NCI-H82 (cell line): ENCODE measurements at regions not wholly inside any gene's neighbourhood (a gene's known extent, or its start where the extent isn't known, plus 50 kb on each side); places are given as distances from the start of the nearest gene placed in this dataset.
A peak's percentile ranks its signal among the peaks of the same experiment; 100 is the strongest.
"Not testable (repeated sequence)": the region's sequence is repeated elsewhere in the genome, so short reads cannot be mapped to it uniquely, and the experiment has no call there.

Experiments
- DNase-seq: peaks from one replicate; lab custom pipeline; 2025; lab: John Stamatoyannopoulos, UW

DNA sequence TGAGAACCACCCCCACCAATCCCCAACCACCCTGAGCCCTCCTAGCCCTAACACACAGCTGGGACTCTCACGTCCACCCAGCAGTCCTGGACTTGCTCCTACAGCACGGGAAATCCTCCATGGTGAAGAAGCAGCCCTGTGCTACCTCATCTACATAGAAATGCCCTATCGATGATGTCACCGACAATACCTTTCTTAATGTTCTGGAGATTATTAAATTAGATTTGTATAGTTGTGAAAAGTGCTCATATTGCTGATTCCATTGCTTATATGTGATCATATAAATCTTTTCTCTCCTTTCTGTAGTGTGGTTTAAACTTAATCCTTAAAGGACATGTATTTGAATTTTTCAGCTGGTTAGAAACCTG, 97.1 kb downstream of the PPIAL4G start:
- DNase-seq = not testable (repeated sequence)

DNA sequence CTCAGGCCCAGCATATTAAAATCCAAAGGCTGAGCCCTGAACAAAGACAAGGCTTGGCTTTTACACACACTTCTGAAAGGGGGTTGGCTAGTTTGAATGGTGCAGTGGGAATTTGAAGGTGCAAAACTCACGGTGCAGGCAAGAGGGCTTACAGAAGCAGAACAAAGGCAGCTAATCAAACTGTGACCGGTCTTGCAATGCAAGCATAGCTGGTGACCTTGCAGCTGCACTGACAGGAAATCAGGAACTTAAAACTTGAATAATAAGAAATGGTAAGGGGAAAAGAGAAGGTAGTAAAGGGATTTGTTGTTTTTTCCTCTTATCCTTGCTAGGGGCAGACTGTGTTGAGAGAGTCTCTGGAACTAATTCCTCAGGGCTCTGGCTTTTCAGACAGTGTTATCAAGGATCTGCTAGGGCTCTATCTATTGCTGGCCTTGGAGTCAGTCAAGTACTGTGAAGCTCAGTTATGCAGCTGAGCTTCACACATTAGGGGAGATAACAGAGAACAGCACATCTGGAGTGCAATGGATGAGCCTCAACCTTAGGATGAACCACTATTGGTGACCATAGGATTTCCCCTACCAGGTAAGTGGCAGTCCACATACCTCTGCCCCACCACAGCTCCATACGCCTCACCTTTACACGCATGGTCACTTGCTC, 97.6 kb downstream of the PPIAL4G start:
- DNase-seq = no peak

DNA sequence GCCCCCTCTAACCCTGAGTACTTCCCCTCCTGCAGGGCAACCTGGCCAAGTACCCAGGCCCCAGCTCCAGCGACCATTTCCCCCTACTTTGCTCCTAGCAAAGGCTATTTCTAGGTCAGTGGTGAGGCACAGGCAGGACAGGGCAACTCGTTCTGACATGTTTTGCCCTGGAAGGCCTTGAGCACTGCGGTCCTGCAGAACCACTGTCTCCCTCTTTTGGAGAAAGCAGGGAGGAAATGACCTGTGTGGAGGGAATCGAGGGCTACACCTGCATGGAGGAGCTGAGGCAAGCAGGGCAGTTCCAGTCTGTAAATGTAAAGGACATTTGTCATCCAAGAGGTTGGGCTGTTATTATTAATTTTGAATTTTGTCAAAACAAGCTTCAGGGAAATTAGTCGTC, 99.1 kb downstream of the PPIAL4G start:
- no peak for DNase-seq

DNA sequence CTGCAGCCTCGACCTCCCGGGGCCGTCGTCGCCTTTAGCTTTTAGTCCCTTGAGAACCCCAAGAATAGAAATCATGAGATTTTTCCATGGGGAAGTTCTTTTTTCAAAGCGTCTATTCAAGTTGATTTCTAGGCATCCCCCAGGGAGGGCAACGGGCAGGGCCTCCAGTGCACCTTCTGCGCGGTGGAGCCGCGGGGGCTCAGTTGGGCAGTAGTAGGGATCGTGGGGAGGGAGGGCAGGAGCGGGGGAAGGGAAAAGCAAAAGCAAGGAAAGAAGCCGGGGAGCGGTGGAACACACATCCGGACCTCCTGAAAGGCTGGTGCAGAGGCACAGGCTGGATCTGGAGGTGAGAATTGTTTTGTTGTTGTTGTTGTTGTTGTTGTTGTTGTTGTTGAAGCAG, 103.4 kb downstream of the PPIAL4G start:
- DNase-seq = no peak

DNA sequence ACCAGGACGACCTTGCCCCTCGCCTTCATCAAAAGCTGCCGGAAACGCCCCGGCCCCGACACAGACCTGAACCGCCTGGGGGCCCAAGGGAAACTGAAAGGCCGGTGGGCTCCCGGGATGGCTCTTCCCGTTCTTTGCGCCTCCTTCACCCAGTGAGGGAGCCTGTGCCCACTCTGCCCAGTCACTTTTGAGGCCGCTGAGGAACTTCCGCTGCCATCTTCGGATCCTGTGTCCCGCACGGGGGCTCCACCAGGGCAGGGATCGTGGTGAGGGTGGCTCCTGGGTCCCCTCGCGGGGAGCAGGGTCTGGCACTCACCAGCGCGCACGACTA, 104.0 kb downstream of the PPIAL4G start:
- no peak for DNase-seq

DNA sequence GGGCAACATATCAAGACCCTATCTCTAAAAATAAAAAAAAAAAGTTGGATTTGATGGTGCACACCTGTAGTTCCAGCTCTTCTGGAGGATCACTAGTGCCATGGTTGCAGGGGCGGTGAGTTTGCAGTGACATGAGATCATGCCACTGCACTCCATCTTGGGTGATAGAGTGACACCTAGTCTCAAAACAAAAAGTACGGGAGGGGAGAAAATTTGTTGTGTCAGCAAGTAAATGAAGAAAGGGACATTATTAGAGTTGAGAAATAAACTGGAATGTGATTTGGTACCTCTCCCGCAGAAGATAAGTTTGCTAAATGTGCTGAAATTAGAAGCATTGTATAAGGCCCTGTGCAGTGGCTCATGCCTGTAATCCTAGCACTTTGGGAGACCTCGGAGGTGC, 105.1 kb downstream of the PPIAL4G start:
- DNase-seq = not testable (repeated sequence)

DNA sequence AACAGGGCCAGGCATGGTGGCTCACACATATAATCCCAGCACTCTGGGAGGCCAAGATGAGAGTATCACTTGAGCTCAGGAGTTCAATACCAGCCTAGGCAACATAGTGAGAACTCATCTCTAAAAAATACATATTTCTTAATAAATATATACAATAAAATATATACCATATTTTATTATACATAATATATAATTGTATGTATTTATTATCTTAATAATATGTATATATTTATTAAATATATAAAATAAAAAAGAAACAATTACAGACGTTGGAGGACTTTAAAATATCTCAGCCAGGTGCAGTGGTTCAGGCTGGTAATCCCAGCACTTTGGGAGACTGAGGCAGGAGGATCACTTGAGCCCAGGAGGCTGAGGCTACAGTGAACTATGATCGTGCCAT, 106.1 kb downstream of the PPIAL4G start:
- not testable (repeated sequence) for DNase-seq

DNA sequence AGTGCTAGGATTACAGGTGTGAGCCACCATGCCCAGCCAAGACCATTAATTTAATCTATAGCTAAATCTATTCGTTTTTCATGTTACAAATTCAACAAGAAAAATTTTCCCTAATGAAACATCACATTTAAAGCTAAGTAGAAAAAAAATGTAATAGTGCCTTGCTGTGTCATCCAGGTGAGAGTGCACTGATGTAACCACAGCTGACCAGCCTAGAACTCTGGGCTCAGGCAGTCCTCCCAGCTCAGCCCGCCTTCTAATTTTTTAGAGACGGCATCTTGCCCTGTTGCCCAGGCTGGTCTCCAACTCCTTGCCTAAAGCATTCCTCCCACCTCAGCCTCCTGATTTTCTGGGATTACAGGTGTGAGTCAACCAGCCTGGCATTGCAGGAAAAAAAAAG, 109.0 kb downstream of the PPIAL4G start:
- no peak for DNase-seq

DNA sequence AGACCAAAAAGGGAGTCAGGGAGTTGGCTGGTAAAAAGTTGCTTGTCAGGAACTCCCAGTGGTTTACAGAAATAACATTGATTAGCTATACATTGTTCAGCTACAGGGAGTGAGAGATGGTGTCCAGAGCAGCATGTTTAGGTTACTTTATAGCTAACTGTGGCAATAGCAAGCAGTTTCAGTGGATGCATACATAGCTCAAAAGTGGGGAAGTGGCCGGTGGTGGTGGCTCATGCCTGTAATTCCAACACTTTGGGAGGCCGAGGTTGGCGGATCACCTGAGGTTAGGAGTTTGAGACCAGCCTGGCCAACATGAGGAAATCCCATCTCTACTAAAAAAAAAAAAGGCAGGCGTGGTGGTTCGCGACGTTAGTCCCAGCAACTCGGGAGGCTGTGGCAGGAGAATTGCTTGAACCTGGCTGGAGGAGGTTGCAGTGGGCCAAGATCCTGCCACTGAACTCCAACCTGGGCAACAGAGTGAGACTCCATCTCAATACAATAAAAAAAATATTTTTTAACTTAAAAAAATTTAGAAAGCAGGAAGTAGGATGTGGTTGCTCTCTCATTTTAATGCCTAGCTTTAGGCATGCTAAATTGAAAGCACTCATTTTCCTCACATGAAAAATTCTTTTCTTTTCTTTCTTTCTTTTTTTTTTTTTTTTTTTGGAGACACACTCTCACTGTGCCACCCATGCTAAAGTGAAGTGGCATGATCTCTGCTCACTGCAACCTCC, 109.7 kb downstream of the PPIAL4G start:
- DNase-seq = no peak

DNA sequence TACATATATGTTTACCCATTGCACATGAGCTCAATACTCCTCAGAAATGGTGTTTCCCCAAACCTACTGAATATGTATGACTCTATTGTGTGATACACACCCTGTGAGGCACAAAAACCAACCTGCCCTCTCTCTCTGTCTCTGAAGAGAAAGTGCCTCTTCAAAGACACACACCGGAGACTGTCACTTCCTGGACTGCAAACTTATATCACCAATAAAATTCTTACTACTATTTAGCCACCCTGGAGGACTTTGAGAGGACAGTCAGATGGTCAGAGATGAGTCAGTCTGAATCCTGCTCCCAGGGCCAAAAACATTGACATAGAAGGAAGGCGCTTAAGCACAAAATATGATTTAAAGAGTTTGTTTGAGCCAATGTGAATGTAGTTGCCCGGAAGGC, 110.4 kb downstream of the PPIAL4G start:
- DNase-seq = no peak

DNA sequence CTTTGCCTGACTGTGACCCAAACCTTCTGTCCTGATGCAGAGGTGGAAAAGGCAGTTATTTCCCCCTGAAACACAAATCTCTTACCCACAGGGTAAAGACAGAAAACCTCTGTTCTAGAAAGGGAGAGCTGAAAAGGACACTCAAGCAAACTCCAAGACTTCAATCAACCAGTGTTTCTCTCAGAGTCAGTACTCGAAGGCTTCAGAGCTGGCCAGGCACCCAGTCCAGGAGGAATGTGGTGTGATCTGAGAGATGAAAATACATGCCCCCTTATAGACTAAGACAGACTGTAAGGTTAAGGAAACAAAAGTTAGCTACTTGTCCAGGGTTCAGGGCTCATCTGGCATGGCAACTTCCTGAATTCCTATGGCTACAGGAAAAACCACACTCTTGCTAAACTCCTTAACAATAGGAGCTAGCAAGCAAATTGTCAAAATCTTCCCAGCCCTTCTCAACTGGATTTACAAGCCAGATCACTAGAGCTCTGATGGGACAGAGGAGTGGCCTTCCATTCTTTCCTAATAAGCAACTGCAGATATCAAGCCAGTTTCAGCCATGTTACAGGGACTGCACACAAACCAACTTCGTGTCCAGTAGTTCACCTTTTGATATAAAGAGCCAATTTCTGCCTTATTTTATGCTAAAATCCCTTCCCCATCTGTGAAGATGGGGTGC, 110.9 kb downstream of the PPIAL4G start:
- not testable (repeated sequence) for DNase-seq

DNA sequence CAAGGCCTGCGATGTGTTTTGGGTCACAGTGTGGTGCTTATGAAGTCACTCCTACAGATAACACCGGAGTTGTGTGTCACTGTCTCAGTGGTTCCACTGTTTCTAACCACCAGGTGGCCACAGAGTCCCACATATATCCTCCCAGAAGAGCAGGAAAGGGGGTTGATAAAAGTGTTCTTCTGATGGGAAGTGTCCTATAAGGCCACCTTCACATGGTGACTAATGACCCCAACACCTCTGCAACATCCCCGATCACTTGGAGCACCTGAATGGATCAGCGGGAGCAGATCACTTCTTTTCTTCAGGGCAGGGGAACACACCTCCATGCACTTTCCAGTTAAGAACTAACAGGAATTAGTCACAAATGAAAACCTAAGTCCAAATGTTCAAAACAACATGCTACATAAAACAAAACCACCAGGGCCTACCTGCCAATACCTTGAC, 111.5 kb downstream of the PPIAL4G start:
- DNase-seq = peak; percentile 91

DNA sequence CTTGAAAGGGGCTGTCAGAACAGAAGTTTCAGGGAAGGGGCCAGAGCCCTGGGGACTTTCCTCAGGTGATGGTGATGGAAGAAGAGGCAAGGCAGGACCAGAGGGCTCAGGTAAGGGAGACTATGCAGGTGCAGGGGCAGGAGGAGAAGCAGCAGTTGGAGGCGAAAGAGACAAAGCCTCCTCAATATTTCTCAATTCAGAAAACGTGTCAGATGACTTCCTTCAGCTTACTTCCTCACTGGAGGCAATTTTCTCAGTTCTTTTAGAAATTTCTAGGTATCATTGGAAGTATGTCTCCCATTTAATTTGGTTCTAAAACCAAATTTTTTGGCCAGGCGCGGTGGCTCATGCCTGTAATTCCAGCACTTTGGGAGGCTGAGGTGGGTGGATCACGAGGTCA, 112.4 kb downstream of the PPIAL4G start:
- DNase-seq = not testable (repeated sequence)

DNA sequence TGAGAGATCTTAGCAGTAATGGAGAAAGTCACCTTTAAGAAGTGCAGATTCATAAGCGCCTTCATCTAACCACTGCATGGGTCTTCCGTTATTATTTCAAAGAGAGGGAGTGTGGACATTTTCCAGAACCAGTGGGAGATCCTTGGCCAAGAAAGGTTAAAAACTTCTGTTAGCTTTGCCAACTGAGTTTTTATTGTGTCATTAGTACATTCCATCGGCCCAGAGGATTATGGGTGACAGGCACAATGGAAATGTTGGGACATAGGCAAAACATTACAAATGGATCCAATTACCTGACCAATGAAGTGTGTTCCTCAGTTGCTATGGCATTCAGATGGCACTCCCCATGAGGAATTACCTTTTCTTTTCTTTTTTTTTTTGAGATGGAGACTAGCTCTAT, 115.5 kb downstream of the PPIAL4G start:
- no peak for DNase-seq

DNA sequence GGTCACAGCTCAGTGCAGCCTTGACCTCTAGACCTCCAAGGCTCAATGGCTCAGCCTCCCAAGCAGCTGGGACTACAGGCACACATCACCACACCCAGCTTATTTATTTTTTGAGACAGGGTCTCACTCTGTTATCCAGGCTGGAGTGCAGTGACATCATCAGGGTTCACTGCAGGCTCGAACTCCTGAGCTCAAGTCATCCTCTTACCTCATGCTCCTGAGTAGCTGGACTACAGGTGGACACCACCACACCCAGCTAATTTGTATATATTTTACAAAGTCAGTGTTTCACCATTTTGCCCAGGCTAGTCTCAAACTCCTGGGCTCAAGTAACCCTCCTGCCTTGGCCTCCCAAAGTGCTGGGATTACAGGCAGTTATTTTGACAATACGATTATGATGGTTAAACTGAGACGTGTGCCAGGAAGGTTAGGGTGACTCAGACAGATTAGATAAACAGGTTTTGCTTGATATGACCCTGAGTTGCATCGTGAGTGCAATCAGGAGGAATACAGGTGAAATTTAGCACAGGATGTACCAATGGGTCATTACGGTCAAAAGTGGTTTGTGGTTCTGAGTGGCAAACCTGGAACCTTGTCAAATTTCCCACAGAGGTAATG, 116.9 kb downstream of the PPIAL4G start:
- peak; percentile 43 for DNase-seq

DNA sequence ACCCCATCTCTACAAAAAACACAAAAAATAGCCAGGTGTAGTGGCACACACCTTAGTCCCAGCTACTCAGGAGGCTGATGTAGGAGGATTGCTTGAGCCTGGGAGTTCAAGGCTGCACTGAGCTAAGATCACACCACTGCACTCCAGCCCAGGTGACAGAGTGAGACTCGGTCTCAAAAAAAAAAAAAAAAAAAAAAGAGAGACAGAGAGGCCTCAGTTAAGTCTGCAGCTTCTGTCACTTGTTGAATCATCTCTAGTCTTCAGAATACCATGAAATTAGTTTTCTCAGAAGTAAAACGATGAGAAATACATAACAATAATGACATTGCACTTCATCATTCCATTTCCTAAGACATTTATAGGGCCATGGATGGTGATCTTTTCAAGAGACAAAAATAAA, 118.0 kb downstream of the PPIAL4G start:
- not testable (repeated sequence) for DNase-seq

DNA sequence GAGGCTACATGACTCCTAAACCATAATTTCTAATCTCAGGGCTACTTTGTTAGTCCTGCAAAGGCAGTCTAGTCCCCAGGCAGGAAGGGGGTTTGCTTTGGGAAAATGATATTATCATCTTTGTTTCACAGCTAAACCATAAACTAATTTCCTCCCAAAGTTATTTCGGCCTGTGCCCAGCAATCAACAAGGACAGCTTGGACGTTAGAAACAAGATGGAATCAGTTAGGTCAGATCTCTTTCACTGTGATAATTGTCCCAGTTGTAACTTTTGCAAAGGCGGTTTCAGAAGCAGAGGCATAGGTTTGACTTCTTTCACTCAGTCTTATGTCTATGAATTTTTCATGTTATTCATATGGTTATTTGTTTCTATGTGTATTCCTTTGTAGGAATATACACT, 119.1 kb downstream of the PPIAL4G start:
- not testable (repeated sequence) for DNase-seq

DNA sequence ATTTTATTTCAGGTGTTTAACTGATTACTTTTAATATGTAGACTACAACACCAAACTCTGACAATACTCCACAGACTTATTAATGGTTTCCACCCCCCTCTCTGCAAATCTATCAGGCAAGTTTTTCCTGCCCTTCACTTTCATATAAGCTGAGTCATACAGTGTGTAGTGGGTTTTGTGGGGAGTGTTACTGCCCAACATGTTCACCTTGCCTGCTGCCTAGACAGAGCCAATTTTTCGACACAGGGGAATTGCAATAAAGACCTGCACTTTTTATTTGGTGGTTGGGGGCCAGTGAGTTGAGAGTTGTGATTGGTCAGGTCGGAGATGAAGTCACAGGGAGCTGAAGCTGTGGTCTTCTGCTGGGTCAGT, 119.7 kb downstream of the PPIAL4G start:
- DNase-seq = no peak

DNA sequence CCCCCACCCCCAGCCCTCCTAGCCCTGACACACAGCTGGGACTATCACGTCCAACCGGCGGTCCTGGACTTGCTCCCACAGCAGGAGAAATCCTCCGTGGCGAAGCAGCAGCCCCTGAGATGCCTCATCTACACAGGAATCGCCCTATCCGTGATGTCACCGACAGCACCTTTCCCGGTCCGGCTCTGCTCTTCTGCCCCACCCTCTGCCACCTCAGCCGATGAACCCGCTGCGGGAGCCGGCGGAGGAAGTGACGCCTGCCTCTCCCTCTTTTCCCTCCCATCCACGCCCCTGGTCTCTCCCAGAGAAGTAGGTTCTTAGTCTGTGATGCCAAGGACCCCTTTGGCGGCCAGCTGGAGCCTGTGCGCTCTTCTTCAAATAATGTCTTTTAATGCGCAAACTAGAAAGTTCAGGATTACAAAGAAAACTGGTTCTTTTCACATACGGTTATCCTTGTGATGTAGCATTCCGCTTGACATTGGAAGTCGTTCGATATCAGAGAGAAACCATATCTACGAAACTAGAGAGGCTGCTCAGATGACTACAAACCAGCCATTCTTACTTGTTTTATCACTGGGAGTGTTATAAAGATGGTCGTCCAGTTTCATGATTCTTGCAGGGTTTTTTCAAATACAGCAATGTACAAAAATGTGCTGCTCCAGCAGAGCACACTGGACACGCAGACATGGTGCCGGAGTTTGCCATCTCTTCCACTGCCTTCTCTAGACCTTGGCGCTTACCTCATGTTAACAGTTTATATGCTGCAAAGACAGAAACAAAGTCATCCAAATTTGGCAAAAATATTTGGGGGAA, 120.3 kb downstream of the PPIAL4G start:
- DNase-seq = no peak

DNA sequence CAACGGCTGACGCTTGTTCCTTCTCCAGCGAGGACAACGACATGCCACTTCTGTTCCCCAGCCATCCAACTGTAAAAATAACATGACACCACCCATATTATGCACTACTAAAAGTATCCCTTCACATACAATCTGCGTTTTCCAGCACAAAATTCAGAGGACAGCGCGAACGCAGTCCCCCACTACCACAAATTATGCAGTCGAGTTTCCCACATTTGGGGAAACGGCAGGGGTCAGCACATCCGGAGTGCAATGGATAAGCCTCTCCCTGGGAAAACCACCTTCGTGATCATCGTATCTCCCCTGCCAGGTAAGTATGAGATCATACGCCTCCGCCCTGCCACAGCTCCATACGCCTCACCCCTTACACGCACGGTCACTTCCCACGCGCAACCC, 120.9 kb downstream of the PPIAL4G start:
- no peak for DNase-seq

DNA sequence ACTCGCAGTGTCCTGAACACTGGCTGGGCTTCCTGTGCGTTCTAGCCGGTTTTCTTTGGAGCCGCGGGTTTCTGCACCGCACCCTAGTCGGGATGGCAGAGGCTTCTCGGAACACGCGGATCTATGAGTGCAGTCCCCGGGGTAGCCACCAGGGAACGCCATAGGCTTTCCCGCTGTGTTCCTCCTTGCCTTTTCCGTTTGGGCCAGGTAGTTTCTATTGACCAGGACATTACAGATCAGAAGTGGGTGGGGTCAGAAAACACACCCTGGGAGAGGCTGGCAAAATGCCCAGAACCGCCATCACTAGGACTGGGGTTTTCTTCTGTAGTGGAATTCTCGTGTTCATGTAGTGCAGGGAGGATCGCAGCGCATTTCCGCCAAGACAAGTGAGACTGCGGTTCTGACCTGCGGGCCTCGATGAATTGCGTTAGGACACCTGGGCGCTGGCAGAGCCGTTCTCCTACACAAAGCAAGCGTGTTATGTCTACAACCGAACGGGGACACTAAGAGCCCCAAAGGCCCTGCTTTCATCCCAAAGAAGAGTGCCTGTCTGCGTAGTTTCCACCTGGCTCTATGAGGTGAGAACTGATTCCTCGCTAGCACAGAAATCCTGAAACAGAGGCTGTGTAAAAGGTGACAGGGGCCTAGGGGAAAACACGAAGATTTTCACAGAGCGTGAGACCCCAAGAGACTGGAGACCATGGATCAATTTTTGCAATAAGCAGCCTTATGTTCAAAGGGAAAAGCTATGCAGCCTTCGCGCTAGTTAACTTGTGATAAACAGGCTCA, 121.5 kb downstream of the PPIAL4G start:
- DNase-seq = not testable (repeated sequence)
